ENCODE measurements at regions not wholly inside any gene's neighbourhood (a gene's known extent, or its start where the extent isn't known, plus 50 kb on each side); places are given as distances from the start of the nearest gene placed in this dataset.

DNA sequence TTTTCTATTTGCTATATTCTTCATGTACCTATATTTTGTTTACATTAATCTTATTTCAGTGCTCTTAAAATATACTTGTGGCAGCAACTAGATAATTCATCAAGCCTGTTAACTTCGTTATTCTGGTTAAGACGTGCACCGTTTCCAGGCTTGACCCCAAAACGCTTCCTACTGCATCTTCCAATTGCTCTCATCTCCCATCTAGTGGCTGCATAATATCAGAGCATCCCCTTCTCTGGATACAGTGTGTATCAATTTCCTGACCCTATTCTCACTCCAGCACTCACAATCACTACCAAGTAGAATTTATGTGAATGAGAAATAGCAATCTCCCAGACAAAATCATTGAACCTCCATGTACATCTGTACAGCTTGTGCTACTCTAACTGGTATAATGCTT, 1280.3 kb upstream of the B3GALT2 start:
- intact Hi-C loops (cut with DNase I) = no loop called here
- Histone ChIP-seq H3K27me3 (no peaks in the 10 kb centered on the region), H3K4me1 (no peaks in the 10 kb centered on the region), H3K27ac (no peak overlapping the region), H3K9me3 (no peaks in the 10 kb centered on the region), H3K36me3 (no peaks in the 10 kb centered on the region), H3K4me3 (replicated peaks in 1 of 3) (no peak overlapping the region)
- 36 to 45% methylated on average over 4 of the region's 4 CpGs for WGBS, 2 donors
- DNase-seq = no peak
- no peak for TF ChIP-seq POLR2A (IDR thresholded peaks at IDR 0.05)
- TF ChIP-seq, protein P1, sequence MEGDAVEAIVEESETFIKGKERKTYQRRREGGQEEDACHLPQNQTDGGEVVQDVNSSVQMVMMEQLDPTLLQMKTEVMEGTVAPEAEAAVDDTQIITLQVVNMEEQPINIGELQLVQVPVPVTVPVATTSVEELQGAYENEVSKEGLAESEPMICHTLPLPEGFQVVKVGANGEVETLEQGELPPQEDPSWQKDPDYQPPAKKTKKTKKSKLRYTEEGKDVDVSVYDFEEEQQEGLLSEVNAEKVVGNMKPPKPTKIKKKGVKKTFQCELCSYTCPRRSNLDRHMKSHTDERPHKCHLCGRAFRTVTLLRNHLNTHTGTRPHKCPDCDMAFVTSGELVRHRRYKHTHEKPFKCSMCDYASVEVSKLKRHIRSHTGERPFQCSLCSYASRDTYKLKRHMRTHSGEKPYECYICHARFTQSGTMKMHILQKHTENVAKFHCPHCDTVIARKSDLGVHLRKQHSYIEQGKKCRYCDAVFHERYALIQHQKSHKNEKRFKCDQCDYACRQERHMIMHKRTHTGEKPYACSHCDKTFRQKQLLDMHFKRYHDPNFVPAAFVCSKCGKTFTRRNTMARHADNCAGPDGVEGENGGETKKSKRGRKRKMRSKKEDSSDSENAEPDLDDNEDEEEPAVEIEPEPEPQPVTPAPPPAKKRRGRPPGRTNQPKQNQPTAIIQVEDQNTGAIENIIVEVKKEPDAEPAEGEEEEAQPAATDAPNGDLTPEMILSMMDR (IDR thresholded peaks at IDR 0.05) = no peak

DNA sequence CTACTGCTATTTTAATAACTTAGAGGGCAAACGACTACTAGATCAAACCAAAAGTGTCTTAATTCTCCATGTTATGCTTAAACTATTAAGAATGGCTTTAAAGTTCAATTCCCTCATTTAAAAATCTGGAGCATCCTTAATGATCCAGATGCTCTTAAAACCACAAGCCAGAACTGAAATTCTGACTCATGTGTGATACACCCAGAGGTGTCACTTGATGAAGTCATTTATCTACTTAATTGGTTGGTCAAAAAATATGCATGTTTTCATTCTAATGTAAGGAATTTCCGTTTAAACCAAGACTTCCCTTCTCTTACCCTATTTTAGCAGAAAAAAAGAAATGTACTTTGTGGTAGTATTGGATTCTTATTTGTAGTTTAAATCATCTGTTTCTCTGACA, 1261.2 kb upstream of the B3GALT2 start:
- no peak for TF ChIP-seq POLR2A (IDR thresholded peaks at IDR 0.05)
- TF ChIP-seq, protein P1 (IDR thresholded peaks at IDR 0.05) = no peak
- 68 to 69% methylated on average over 2 of the region's 2 CpGs for WGBS, 2 donors
- intact Hi-C loops (cut with DNase I) = no loop called here
- no peaks in the 10 kb centered on the region for H3K36me3 ChIP-seq
- H3K27ac ChIP-seq = no peak overlapping the region
- H3K4me3 ChIP-seq (replicated peaks in 1 of 3) = no peak overlapping the region
- no peaks in the 10 kb centered on the region for H3K9me3 ChIP-seq
- no peak for DNase-seq
- H3K4me1 ChIP-seq = no peaks in the 10 kb centered on the region
- H3K27me3 ChIP-seq = no peaks in the 10 kb centered on the region

DNA sequence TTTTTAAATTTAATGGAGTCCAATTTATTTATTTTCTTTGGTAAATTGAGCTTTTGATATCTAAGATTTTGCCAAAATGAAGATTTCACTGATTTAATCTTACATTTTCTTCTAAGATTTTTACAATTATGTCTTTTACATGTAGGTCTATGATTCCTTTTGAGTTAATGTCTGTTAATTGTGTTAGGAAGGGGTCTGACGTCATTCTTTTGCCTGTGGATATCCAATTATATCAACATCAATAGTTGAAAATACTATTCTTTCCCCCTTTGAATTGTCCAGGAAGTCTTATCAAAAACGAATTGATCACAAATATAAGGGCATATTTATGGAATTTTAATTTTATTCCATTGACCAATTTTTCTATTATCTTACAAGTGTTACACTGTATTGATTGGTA, 1258.8 kb upstream of the B3GALT2 start:
- Histone ChIP-seq H3K9me3 (no peaks in the 10 kb centered on the region), H3K36me3 (no peaks in the 10 kb centered on the region), H3K4me3 (replicated peaks in 1 of 3) (no peak overlapping the region), H3K4me1 (no peaks in the 10 kb centered on the region), H3K27me3 (no peaks in the 10 kb centered on the region), H3K27ac (no peak overlapping the region)
- WGBS, 2 donors = 71 to 82% methylated on average over 2 of the region's 2 CpGs
- intact Hi-C loops (cut with DNase I) = no loop called here
- TF ChIP-seq, protein P1 (IDR thresholded peaks at IDR 0.05) = no peak
- TF ChIP-seq POLR2A (IDR thresholded peaks at IDR 0.05) = no peak
- no peak for DNase-seq

- no peaks in the 10 kb centered on the region for H3K4me1 ChIP-seq
- H3K27me3 ChIP-seq = no peaks in the 10 kb centered on the region
- H3K36me3 ChIP-seq = no peaks in the 10 kb centered on the region
- DNase-seq = no peak
- no peaks in the 10 kb centered on the region for H3K9me3 ChIP-seq
- TF ChIP-seq, protein P1 (IDR thresholded peaks at IDR 0.05) = no peak
- no peak for TF ChIP-seq POLR2A (IDR thresholded peaks at IDR 0.05)
- 85 to 90% methylated on average over 9 of the region's 9 CpGs for WGBS, 2 donors
- H3K4me3 ChIP-seq (replicated peaks in 1 of 3) = no peak overlapping the region
- intact Hi-C loops (cut with DNase I) = no loop called here
- H3K27ac ChIP-seq = no peak overlapping the region
Observed at GRCh38 chr1:194442901-194443575, 1256.6 kb upstream of the B3GALT2 start.

GRCh38 chr1:194437135-194437534, 1250.7 kb upstream of the B3GALT2 start:
- 79 to 80% methylated on average over 1 to 2 of the region's 2 CpGs for WGBS, 2 donors

More at GRCh38 chr1:194437135-194437534, 1250.7 kb upstream of the B3GALT2 start:
- Histone ChIP-seq H3K27ac (no peak overlapping the region), H3K36me3 (no peaks in the 10 kb centered on the region), H3K4me3 (replicated peaks in 1 of 3) (no peak overlapping the region), H3K9me3 (no peaks in the 10 kb centered on the region), H3K27me3 (no peaks in the 10 kb centered on the region), H3K4me1 (no peaks in the 10 kb centered on the region)
- TF ChIP-seq, protein P1 (IDR thresholded peaks at IDR 0.05) = no peak
- TF ChIP-seq POLR2A (IDR thresholded peaks at IDR 0.05) = no peak
- intact Hi-C loops (cut with DNase I) = no loop called here
- no peak for DNase-seq

Measured in thyroid gland (tissue), 4 donors.